Right hindlimb (tissue), 1 donor: ENCODE measurements at regions not wholly inside any gene's neighbourhood (a gene's known extent, or its start where the extent isn't known, plus 50 kb on each side); places are given as distances from the start of the nearest gene placed in this dataset.
"Not testable (repeated sequence)": the region's sequence is repeated elsewhere in the genome, so short reads cannot be mapped to it uniquely, and the experiment has no call there.

Source experiments
- DNase-seq: peaks from one replicate; pipeline ENCODE4 v3.0.0-alpha.2; 2018

DNA sequence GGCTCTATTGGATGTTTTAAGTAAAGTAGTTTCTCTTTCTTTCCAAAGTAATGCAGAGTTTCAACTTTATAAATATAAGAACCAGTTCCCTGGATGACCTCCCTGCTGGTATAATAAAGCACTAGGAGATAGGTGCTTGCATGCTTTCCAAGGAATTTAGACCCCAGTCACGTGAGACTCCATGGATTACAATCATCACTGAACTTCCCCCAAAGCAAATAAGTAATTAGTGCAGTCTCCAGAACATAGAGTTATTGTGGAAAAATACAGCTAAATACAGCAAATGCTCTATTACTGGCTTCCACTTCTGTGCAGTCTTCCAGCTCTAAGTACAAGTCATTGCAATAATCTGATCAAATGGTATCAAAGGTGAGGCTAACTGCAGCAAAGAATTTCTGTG is 220.2 kb upstream of the STEAP1 start:
- no peak for DNase-seq

DNA sequence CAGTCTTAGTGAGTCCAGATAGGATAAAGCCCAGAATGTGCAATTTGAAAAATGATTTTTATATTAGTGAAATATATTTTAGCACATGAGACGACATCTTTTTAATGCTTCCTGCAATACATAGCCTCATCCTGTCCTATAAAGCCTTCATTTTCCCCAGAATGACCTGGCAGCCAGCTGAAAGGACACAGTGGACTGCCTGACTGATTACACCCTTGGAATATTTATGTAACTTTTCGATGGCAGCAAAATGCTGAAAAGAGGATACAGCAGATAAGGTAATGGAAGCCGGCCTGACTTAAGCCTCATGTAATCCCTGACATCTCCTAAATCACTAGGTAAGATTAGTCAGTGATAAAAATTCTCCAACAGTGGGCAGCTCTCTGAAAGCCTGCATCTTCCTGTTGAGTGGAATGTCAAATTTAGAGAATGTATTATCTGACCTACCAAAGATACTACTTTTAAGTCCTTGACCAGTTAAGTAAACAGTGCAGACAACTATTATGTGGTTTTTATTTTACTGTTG is 210.7 kb upstream of the STEAP1 start:
- DNase-seq = no peak

DNA sequence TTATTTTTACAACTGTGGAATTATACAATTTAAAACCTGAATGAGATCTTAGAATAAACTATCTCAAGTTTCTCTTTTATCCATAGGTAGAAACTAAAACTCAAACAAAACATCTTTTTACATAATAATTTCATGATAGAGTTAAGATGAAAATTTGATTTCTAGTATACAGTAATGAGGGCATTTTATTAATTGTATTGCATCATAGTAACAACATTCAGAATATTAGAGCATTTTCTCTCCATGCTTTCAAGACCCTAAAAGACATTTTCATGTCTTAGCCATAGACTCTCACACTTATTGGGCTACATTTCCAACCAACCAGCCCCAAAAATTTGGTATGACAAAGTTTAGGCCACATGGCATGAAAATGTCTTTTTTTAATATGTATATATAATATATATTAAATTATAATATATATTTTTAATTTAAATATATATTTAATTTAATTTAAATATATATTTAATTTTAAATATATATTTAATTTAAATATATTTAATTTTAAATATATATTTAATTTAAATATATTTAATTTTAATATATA is 195.7 kb upstream of the STEAP1 start:
- no peak for DNase-seq

DNA sequence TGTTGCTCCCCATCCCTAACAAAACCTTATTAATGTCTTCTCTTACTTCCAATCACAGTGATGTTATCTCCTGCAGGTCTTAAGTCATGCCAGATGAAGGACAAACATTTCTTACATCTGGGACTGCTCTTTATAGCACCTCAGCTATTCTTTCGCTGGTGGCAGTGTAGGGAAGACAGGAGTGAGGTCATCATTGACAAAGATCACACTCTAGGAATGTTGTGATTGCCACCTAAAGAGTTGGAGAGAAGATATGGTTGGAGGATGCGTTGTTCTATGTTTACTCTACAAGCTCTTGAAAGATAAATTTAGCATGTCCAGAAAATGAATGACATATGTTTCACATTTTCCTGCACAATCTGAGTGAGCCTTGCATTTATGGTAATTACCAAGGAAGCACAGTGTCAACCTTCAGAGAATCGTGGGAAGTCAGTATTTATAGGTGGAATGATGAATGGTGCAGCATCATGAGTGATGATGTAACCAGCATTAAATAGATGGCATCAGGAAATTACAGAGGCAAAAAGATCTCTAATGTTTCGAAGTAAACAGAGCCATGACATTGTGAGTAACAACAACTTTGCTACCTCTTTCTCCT is 188.1 kb upstream of the STEAP1 start:
- no peak for DNase-seq

DNA sequence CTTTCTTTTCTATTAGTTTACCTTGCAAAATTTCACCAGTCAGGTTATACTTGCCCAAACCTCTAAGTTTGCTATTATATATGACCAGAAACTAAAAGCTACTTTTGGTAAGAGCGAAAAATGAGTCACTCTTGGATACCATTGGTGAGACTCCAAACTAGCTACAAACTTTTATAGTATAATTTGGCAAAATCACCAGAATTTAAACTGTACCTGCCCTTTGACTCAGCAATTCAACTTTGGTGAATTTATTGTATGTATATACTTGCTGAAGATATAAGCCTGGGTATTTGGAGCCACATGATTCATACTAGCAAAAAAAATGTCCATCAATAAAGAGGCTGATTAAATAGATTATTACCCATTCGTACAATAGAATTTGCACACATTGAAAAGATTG is 178.7 kb upstream of the STEAP1 start:
- DNase-seq = no peak

DNA sequence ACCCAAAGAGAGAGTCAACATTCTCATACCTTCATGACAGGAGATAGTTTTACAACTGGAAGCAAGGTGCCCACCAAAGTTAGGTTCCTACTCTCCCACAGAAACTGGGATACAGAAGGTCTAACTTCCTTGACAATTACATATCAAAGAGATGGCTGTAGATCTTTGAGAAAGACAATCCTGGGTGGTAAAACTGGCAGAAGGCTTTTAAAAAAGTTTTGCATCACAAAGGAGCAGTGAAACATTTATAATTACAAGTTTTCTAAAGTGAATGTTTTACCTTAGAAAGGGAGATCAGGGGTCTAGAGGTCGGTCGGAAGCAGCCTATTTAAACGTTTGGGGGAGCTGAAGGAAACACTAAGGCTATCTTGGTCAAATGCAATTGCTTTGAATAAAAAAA is 166.6 kb upstream of the STEAP1 start:
- no peak for DNase-seq

DNA sequence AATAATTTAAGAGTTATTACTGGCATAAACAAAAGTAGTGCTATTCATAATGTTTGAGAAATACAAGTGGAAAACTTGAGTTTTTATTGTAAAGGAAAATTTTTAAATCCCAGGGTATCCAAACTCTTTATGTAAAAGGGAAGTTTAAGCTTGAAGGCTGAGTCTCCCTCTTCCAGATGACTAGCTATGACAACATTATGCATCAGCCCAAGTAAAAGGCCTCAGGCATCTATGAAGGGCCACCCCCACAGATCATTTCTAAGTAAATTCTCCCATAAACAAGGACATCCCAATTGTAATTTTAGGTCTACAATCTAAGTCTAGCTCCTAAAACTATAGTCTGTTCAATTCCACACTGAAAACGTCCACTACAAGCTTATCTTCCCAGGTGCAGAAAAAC is 166.2 kb upstream of the STEAP1 start:
- DNase-seq = no peak

DNA sequence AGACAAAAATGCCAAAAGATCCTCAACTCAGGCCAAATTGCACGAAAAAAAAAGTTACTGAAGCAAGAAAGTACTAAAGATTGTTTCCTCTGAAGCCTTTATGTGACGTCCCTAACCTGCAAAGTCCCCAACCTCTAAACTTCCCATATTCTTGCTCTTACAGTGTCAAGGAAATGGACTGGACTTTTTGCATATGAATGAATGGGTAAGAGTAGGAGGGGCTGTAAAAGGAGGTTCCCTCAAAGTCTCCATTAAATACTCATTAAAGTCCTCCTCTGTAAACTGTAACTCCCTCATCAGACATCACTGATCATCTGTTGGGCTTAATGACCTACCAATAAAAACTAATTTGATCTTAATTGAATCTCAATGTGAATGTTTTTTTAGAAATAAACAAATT is 164.8 kb upstream of the STEAP1 start:
- no peak for DNase-seq

DNA sequence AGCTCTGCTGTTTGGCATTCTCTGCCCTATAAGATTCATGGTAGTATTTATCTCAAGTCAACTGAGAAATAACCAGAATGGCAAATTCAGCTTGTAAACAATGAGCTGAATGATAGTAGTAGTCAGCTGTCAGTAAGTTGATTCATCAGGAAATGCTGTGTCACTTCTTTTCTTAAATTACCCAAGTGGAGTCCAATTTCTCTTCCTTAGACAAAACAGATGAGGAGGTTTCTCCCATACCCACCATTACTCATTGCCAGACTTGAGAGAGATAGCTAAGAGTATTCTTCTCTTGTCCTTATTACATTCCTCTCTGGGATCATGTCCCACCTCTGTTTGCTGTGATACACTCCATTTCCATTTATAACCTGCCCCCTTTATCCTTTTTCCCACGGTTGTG is 159.8 kb upstream of the STEAP1 start:
- DNase-seq = no peak

DNA sequence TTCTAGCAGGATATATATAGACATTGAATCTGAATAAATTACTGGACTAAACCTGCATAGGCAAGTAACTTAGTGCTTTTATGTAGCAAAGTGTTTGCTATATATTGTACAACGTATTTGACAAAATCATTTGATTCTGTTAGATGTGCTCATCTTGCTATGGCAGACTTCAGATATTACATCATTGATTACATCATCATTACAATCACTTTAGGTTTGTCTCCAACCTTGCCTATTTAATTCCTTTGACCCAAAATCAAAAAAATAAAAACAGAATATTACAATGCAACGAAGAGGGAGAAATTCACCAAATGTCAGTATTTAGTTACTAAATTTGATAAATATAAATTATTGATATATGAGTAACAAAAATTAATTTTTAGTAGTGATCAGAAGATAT is 155.7 kb upstream of the STEAP1 start:
- no peak for DNase-seq

DNA sequence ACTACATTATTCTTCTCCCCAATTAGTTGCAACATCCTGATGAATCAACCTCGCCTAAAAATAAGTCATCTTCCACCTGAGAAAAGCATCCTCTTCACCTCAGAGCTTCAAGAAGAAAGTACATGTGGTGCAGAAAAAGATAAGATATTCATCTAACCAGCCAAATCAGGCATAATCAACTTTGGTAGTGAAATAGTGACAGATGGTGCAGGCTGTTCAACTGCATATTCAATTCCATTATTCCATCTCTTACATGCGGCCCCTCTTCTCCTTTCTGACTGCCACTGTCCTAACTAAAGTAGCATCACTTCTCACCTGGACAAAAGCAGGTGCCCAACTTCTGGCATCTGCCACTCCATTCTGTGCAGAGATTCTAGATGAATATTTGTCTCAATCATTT is 148.4 kb upstream of the STEAP1 start:
- no peak for DNase-seq

DNA sequence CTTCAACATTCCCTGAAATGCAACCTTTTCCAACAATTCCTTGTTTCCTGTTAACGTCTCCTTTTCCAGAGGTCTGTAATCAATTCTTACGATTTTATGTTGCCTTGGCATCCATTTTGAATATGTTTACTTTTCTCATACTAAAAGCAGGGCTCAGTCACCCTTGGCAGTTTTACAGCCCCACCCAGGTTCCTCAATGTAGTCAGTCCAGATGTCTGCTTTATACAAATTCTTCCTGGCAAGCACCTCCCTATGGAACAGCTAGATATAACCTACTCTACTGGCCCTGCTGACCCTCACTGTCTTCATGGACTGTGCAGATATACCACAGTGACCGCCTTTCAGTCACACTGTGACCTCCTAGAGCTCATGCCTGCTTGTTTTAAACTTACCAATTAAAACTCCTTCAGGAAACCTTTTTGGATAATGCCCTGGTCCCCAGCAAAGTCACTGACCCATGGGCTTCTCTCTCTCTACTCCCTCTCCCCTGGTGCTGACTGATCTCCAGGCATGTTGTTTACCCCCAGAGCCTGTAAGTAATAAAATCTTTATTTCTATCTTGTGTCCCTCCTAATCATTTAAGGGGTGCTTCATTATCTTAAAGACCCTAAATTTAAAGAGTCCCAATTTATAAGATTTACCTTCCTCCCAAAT is 147.1 kb upstream of the STEAP1 start:
- no peak for DNase-seq

DNA sequence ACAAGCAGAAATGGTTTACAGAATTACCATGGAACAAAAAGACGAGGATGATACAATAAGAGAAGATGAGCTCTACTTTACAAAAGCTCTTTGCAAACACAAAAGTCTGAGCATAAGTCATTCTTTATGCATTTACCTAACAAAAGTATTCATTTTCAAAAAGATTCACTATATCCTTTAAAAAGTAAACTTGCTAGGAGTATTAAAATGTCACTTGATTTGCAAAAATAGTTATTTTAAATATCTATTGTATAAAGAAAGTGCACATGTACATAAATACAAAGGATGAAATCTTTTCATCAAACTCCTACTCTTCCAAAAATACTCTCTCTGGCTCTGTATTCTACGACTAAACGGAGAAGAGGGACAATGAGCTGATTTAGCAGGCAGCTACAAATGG is 146.4 kb upstream of the STEAP1 start:
- DNase-seq = no peak

DNA sequence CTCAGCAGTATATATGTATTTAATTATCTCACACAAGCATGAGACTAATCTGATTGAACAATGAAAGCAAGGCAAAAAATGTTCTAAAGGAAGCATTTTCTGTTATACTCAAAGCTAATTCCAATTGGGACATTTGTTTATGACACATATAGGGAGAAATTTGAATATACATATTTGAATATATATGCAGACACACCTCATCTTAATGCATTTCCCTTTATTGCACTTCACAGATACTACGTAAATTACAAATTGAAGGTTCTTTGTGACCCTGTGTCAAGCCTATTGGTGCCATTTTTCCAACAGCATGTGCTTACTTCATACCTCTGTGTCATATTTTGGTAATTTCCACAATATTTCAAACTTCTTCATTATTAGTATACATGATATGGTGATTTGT is 132.1 kb upstream of the STEAP1 start:
- DNase-seq = no peak

DNA sequence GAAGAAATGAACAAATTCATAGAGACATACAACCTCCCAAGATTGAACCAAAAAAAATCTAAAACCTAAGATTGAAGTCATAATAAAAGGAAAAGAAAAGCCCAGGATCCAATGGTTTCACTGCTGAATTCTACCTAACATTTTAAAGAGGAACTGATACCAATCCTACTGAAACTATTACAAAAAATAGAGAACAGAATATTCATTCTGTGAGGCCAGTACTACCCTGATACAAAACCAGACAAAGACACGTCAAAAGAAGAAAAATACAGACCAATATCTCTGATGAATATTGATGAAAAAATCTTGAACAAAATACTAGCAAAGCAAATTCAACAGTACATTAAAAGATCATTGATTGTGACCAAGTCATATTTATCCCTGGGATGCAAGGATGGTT is 128.5 kb upstream of the STEAP1 start:
- no peak for DNase-seq

DNA sequence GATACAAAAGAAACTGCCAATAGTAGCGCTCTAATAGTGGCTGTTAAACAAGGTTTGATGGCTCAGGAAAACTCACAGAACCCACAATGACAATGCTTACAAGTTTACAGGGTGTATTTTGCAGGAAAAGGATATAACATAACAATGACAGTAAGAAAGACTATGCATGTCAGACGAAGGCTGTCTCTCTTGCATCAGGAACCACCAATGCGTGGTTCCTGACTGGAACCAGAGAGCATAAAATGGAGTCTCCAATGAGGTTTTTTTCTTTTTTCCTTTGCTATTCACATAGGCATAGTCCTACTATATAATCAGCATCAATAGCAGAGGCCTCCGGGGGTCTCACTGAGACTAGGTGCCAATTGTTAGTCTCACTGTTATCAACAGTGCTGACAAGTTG is 120.4 kb upstream of the STEAP1 start:
- no peak for DNase-seq

DNA sequence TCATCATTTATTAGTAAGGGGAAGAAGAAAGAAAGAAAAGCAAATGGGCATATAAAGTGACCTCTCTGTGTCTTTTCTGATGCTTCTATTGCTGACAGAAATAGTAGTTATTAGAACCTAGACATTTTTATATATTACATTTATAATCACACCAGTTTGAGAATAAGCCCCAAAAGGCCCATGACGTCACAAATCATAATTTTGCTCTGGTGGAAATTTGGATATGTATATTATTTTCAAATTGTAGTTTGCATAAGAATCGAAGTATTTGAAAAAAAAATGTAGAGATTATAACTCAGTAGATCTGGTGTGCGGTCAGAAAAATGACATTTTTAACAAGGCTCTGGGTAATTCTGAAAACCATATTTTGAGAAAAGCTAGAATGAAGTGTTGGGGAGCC is 101.2 kb upstream of the STEAP1 start:
- DNase-seq = no peak

DNA sequence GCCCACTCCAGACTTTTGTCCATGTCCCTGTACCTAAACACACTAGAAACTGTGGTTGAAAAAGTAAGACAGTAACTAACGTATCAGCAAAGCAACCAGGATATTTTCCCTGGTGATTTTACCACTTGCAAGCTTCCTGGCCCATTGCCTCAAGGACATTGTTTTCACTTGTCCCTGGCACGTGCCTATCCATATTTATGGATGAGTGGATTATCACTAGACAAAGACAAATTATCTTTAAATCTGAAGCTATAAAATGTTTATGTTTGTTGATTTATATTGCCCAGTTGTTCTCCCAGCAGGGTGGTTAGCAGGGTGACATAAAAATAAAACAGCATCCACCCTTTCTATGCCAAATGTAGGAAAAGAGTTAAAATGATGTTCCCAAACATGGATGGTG is 93.2 kb upstream of the STEAP1 start:
- DNase-seq = no peak

DNA sequence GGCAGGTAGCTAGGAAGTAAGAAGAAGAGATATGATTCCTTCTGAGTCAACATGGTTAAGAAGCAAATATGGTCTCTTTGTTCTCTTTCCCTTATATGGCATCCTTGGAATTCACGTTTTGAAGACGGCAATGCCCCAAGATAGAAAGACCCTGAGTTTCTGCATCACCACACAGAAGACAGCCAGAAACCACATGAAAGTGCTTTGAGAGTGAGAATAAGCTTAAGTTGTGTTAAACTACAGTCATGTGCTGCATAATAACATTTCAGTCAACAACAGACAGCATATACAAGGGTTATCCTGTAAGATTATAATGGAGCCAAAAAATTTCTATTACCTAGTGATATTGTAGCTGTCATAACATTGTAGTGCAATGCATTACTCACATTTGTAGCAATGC is 89.9 kb upstream of the STEAP1 start:
- DNase-seq = no peak

DNA sequence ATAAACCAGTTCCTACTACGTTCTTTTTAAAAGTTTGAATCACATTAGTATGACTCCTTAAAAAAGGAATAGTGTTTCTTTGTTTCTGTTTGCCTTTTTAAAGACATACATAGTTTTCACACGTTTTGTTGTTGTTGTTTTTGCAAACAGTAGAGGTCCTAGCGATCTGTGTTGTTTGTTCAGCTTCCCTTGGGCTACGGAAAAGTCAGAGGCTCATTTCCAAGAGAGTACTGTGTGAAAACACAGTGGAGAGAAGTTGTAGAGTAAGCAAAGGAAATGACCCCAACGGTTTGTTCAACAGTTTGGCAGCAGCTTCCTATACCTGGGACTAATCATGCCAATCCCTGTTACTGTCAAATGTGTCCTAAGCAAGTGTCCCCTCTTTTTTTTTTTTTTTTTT is 87.1 kb upstream of the STEAP1 start:
- no peak for DNase-seq

DNA sequence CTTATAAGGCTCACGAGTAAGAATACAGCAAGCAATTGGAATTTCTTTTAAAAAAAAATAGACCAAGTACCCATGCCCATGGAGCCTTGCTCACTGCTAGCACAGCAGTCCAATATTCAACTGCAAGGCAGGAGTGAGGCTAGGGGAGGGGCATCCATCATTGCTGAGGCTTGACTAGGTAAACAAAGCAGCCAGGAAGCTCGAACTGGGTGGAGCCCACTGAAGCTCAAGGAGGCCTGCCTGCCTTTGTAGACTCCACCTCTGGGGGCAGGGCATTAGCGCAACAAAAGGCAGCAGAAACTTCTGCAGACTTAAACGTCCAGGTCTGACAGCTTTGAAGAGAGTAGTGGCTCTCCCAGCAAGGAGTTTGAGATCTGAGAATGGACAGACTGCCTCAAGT is 84.0 kb upstream of the STEAP1 start:
- DNase-seq = not testable (repeated sequence)

DNA sequence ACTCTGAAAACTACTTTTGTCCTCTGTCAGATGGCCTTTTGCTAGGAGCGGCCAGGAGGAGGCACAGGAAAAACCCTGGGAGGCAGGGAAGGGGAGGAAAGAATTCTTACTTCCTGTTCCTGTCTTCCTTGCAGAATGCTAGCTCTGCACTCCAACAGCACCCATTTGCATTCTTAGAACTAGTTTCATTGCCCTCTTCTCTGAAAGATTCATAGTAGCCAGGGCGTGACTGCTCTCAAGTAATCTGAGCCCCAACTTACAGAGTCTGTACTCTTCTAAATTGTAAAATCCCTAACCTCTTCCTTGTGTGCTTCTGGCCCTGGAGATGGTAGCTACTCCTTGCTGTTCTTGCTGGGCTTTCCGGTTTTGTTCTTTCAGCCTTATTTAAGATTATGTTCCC is 75.3 kb upstream of the STEAP1 start:
- DNase-seq = no peak

DNA sequence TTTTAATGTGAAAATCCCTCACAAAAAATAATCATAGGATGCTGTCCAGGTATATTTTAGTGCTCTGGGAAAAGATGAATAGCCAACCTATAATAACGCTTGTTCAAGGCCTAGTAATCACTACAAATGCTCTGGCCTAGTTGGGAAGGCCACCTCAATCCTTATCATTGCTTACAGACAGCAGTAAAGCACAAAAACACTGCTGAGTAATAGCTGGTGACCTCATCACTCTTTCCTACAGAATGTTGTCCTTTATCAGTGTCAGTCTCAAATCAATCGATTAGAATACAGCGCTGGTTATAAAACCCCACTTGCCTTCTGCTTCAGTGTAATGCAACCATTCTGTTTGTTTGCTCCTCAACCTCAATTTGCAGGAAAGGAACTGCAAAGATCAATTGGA is 72.6 kb upstream of the STEAP1 start:
- DNase-seq = no peak

DNA sequence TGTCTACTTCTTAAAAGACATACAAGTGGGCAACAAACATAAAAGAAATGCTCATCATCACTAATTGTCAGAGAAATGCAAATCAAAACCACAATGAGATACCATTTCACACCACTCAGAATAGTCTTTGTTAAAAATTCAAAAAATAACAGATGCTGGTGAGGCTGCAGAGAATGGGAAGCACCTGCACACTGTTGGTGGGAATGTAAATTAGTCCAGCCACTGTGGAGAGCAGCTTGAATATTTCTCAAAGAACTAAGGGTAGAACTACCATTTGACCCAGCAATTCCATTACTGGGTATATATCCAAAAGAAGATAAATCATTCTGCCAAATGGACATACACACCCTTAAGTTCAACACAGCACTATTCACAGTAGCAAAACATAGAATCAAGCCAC is 61.8 kb upstream of the STEAP1 start:
- DNase-seq = no peak

DNA sequence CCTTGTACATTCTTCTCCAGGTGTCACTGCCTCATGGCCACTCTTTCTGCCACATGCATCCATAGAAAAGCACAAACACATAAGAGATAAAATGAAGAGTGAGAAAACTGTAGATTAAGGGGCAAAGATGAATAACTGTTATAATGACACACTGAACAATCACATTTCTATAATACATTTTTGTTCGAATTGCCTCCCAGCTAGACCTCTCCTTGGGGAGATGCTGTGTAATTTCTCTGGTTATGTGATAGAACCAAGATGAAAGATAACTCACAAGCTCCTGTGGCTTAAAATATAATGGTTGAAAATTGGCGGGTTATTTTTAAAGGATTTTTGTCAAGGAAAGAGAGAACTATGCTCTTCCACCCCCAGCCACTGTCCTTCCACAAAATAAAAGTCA is 60.2 kb upstream of the STEAP1 start:
- no peak for DNase-seq
